ENCODE measurements at regions not wholly inside any gene's neighbourhood (a gene's known extent, or its start where the extent isn't known, plus 50 kb on each side); places are given as distances from the start of the nearest gene placed in this dataset.

DNA sequence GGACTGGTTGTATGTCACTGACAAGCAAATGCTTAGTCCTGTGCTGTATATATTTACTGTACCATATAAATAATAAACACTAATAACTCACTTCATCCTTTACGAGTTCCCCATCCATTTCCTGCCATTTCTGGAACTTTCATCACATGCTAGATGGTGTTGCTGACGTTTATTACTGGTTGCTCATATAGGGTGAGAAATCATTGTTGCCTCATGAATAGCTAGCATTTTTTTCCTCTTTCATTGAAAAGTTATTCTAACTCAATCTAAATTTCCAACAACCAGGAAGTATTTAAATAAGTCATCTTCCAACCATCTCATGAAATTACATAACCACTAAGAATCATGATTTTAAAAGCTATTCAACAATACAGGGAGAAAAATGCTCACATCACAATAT is 88.6 kb upstream of the RCN1 start:
- DNase-seq (ENCODE audit: low spot score), result no peak

DNA sequence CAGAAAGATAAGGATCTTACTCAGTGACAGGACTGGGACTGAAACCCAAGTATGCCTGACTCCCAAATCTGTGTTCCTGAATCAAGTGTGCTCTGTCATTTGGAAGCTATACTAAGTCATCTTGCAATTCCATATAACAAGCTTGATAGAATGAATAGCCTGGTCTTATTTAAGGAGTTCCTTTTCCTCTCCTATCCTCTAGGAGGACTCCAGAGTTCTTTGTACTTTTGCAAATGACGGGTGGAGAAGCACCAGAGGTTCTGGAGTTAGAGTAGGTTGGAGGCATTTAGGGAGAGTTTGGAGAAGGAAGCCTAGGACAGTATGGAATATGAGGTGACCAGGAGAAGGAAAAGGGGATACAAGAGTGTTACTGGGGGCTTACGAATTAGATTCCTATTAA is 92.9 kb upstream of the RCN1 start:
- DNase-seq (ENCODE audit: low spot score), result no peak

DNA sequence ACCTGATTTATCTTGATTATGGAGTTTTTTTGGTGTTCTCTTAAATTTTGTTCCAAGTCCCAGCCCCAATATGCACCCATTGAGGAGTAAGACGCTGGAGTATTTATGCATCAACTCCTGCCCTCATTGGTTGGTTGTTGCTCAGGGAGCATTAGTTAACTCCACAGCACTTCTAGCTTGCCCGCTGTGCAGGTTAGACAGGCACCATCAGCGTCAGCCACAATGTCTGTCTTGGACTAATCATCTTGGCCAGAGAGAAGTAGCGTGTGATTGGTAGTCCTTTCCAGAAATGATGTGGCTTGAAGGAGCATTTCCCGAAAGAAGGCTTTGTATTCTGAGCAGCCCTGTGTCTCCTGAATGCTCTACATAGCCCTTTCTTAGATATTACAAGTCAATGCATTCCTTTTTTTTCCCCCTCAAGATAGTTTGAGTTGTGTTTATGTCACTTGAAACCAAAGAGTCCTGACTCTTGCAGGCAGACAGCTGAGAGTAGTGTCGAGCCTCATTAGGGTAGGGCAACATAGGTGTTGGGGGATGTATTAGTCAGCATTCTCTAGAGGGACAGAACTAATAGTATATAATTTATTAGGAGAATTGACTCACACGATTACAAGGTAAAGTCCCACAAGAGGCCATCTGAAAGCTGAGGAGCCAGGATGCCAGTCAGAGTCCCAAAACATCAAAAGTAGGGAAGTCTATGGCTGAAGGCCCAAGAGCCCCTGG is 94.6 kb upstream of the RCN1 start:
- DNase-seq (ENCODE audit: low spot score), result no peak

DNA sequence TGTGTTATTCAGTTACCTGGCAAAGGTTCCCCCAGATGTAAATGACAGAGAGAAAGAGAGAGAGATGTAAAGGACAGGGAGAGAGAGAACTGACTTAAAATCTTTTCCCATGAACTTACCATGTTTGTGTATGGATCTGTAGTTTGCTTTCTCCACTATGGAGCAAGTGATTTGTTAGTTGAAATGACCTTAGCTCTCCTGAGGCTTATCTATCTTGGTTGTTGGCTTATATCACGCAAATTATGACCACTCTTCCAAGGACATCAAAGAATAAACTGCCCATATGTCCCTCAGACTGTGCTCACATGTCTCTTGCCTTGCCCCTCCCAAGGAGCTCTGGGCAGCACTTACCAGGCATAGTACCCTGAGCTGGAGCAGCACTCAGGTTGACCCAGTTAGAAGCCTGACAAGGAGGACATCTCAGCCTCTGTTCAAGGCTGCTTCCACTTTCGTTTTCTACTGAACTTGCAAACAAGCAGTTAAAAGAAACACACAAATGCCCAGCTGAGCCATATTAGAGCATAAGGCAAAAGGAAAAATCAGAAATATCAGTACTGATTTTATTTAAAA is 95.3 kb upstream of the RCN1 start:
- no peak for DNase-seq (ENCODE audit: low spot score)

DNA sequence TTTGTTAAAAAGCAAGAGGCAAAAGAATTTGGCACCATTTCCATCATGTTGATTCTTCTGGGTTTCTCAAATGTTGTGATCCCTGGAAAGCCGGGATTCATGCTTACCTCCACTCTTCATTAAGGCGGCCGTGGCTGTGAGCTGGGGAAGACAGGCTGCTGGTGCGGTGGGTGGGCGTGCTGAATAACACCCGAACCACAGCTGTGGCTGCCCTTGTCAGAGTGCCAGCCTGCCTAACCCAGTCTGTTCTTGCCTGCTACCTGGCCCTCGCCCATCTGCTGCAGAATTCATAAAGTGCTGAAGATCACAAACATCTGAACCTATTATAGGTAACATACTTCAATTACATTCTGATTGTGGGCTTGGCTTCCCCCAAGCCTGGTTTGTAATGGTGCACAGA is 95.8 kb upstream of the RCN1 start:
- DNase-seq (ENCODE audit: low spot score), result no peak

DNA sequence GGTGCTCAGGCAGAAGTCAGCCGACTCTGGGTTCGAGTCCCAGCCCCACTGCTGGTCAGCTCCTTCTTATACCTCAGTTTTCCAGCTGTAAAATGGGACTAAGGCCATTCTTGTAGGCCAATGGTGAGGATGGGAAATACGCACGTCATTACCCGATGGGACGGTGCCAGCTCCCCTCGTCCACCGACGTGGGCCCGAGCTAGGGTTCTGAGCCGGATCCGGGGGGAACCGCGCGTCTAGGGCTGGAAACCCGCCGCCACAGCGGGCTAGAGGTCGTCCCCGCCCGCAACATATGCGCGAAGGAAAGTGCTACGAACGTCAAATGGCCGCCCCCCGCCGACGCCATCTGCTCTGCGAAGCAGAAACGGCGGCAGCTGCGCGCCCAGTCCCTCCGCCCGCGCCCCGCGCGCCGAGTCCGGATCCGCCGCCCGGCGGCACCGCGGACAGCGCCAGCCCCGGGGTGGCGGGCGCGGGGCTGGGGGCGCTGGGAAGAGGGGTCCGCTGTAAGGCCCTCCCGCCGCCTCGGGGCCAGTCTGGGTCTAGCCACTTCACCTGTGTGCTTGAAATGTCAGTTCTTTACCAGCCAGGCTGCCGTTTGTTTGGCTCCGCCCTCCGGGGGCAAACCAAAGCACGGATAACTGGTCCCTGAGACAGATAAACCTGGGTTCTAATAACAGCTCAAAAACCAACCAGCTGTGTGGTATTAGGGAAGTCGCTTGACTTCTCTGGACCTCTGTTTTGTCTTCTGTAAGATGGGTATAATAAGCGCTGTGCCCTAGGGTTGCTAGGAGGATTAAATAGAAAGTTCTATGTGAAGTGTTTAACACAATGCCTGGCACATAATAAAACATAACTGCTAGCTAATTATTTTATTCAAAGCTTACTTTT is 103.5 kb upstream of the RCN1 start:
- no peak for DNase-seq (ENCODE audit: low spot score)

DNA sequence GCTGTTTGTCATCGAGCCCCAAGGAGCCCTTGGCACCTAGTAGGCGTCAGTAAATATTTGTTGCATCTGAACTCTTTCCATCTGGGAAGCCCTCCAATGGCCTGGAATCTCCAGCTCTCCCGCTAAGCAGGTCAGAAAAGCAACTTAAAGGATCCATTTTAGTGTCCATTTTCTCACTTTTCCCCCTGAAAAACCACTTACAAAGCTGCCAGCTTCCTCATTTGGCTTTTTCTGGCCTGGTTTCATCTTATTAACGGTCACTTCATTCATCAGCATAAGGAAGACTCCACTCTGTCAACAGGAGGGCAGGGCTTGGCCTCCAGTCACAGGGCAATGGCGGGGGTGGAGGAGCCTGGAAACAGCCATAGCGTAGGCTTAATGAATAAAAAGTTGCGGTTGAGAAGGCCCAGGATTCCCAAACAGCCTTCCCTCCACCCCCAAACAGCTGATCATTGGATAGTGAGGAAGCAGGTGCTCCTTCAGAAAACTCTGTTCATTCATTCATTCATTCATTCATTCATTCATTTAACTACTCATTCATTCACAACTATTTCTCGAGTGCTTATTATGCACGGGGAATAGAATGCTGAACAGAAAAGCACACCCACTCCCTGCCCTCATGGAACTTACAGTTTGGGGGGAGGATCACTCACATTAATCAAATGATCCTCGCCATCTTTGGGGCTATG is 104.5 kb upstream of the RCN1 start:
- no peak for DNase-seq (ENCODE audit: low spot score)

DNA sequence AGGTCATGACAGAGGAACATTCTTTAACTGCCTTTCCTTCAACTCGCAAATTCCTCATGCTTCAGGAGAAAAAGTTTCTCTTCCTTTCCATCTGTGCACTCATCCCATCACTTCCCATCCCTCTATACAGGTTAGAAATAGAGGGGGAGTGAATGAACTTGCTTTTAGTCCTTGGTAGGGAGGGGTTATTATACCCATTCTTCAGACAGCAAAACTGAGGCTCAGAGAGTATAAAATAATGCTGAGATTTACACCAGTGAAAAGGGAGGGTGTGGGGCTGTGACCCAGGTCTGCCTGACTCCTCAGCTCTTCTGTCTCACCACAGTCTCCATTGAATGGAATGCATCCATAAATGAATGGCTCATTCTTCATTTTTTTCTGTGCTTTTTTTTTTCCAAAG is 109.4 kb upstream of the RCN1 start:
- no peak for DNase-seq (ENCODE audit: low spot score)

DNA sequence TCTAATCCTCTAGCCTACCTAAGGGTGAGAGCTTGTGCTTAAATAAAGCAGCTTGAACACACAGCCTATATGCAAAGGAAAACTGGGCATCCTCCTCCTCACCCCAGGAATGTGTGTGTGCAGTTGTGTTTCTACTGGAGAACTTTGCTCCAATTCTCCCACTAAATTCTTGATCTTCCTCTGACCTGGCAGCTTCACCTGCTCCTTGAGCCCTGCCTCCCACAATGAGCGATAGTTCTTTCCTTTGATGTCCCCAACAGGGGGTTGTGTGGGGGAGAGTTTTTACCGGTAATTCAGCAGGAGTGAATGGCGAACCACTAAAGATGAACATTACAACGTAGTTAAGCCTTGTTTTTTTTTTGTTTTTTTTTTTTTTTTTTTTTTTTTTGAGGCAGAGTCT is 113.5 kb upstream of the RCN1 start:
- no peak for DNase-seq (ENCODE audit: low spot score)

DNA sequence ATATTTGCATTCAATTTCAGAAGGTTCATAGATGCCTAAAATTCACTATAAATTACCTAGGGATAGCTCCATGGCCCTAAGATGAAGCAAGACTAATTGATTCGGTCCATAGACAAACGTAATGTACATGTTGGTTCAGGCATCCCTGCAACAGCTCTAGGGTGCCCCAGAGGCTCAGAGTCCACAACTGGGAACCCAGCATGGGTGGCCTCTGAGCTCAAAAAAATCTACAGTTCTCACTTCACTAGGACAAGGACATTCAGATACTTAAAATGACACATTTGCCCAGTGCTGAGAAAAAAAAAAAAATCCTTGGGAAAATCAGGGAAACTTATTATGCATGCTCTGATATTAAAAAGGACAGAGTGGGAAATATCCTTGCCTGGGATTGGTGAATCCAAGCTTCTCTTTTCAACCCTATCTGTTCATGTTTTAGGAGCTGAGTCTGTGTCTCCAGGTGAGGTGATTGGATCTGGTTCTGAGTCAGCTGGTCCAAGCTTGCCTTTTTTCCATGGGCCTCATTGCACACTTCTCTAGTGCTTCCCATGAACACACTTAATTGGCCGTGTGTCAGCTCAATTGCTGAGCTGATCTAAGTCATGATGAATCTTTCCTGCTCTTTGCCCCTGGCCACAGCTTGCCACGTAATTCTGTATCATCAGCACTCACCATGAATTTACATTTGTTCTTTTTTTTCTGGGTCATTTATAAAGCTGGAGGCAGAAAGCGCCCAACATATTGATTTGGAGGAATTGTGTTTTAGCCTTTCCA is 116.3 kb upstream of the RCN1 start:
- DNase-seq (ENCODE audit: low spot score), result peak; percentile 68

DNA sequence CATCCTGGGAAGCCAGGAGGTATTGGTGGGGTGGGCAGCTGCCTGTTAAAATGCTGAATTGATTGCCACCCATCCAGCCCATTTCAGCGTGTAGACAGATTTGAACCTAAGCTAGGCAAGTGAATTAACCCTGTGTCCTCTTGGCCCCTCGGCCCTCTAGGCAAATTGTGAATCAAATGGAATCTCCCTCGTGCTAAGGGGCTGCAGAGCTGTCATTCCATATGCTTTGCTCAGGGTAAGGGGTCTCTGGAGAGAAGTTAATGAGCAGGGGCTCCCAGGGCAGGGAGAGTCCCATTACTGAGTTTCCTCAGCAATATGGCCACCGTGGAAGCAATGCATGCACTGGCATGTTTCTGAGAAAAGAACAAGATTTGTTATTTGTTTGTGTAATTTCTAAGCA is 117.7 kb upstream of the RCN1 start:
- DNase-seq (ENCODE audit: low spot score), result no peak

DNA sequence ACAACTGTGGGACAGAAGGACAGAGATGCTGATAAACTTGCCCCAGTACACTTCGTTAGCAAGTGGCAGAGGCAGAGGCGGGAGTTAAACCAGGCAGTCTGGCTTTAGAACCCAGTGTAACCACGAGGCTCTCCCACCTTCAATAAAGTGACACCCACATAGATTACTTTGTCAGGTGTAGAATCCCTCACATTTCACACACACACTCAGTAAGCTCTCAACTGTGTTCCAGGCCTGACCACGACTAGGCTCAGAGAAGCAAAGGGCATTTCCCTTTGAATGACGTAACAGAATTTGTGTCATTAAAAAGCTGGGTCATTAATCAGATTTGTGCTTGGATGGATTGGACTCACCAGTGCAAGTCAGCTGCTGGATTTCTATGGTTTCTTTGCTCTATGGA is 118.3 kb upstream of the RCN1 start:
- DNase-seq (ENCODE audit: low spot score), result no peak

DNA sequence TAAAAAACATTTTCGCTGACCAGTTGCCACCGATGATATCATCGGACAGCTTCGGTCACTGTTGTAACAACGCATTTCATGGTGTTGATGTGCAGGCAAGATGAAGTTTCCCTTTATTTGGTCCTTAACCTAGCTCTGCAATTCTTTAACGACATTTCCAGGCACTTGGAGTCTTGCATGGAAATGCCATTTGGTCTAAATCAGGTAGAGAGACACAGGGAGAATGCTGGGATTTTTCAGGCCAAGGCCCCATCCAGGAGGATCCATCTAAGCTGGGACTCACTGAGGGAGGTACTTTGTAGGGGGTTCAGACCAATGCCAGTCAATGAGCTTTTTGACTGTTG is 121.5 kb upstream of the RCN1 start:
- DNase-seq (ENCODE audit: low spot score), result no peak

DNA sequence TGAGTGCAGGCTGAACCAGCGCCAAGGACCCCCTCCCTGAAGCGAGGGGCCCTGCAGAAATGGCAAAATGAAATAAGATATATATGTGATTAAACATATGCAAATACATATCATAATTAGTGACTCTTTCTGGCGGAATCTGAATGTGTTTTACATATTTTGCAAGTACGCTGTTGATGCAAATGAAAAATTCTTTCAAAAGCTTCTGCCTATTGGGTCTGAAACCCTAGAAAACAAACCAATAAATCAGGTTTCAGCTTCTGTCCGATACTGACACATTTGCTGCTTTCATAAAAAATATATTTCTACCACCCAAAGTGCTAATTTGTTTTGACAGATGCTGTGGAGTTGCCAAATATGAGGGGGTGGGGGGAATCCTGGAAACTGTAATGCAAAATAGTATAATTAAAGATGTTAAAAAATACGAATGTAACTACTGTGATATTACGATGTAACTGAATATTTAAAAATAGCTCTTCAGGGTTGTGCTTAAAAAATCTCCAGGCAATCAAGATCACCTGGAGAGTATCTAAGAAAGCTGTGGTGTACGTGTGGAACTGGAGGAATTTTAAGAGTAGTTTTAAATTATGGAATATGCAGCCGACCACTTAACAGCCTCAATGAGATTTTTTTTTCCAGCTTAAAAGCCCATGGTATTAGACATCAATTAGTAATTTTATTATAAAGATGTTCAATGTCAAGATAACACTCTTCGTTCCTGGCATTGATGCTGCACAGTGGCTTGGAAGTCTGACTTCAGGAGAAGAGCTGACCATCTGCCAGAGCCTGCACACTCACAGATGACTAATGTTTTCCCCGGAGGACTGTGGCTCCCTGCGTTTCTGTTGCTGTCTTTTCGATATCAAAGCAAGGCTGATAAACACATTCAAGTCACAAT is 122.2 kb upstream of the RCN1 start:
- peak; percentile 44 for DNase-seq (ENCODE audit: low spot score)

DNA sequence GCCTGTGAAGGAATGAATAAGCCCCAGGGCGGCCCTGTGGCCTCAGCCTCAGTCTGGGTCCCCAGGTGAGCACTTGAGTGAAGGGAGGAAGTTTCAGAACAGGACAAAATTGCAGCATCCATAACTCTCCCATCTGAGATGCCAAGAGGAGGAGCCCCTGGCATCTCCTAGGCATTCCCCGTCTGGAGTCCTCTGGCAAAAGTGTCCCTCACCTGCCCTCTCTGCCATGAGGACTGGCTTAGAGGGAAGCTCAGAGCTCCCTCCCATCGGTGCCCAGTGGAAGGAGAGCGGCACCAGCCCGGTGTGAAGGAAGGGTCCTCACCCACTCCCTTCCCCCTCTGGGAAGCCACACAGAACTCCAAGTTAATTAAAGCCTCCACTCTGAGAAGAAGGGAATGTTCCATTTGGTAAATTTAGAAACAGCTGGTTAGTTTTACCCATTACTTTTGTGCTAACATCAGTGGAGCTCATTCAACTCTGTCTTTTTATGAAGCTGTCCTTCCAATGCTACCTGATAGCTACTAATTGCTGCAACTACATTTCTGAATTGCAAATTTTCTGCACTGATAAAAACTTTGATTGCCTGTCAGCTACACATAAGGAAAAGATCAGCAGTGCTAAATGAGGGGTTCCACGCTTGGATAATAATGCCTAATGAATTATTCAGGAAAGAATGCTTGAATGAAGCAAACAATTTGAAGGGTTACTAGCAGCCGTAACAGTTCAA is 123.3 kb upstream of the RCN1 start:
- no peak for DNase-seq (ENCODE audit: low spot score)

DNA sequence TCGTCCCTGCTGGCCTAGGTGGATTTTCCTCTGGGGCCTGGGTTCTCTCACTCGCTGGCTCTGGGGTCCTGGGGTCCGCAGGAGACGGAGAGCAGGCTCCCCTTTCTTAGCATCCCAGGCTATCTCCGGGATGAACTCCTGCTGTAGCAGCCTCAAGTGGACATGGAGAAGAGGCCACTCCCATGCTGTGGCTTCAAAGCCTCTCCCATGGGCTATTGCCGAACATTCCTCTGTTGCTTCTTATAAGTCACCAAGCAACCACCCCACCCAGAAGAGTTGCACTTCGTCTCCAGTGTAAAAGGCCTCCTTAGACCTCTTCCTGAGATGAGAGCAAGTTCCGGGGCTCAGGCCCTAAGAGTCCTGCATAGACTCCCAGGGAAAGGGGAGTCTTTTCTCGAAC is 124.0 kb upstream of the RCN1 start:
- DNase-seq (ENCODE audit: low spot score), result no peak

DNA sequence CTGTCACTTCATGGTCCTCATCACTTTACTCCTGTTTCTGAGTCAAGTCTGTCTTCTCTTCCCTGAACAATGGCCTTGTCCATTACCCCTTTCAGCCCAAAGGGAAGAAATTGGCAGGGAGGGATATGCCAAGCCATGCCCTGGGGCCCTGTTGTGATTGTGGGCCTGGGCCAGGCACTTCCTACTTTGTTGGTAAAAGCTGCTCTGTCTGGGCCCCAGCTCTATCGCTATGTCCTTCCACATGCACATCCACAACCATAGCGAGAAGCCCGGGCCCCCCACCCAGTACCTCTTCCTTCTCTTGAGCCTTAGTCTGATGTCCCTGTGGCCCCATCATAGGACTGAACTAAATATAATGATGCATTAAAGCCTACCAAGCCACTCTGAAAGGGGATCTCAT is 126.7 kb upstream of the RCN1 start:
- no peak for DNase-seq (ENCODE audit: low spot score)

DNA sequence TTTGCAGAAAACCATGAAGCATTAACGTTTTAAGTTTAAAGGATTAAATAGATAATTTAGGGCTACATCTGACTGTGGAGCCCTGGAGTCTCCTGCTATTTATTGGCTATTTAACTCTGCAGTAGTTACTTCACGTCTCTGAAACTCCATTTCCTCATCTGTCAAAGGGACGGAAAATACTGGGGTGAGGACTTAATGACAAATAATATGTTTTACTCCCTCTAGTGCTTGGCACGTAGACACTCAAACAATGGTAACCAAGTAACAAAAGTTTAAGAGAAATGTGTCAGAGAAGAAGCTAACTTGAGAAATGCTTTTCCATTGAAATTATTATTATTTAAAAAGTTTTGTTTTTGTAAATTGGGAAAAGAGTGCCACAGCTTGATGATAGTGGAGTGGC is 130.7 kb upstream of the RCN1 start:
- DNase-seq (ENCODE audit: low spot score), result no peak

DNA sequence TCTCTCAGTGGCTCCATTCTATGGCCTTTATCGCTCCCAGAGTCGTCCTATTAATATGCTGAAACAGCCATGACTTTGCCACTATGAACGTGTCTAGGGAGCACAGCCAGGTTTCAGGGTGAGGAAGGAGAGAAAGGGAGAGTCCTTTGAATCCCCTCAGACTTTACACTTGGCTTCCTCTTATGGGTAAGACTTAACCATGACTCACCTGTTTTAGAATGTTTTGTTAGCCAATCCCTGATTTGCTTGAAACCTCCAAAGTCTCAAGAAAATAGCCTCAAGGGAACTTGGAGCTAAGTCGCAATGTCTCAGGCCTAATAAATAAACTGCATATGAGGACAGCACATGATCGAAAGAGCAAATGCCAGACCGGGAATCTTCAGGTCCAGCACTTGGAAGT is 131.2 kb upstream of the RCN1 start:
- DNase-seq (ENCODE audit: low spot score), result no peak

DNA sequence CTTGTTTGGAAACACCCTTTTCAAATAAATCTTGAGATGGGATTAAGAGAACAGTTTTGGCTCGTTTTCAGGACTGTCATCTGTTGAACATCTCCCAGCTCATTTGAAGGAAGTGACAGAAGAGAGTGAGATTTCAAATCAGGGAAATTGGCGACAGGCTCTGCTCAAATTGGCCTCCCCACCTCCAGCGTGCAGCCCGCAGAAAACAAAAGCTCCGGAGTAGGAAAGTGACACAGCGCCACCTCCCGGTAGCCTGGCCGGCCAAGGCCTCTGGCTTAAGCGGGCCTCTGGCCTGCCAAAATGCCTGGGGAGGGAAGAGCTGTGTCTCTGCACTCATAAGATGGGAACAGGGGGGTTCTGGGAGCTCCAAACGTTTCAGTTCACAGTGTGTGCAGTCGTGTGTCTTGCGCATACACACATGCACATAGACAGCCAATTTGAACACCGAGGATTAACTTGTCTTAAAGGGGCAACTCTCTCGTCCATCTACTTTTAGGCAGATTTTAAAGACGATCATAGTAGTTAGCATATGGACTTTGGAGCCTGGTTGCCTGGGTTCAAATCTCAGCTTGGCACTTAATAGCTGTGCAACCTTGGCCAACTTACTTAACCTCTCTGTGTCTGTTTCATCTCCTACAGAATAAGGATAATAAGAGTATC is 132.7 kb upstream of the RCN1 start:
- DNase-seq (ENCODE audit: low spot score), result peak; percentile 52
